Lower lobe of right lung (tissue), 2 donors: ENCODE measurements at regions not wholly inside any gene's neighbourhood (a gene's known extent, or its start where the extent isn't known, plus 50 kb on each side); places are given as distances from the start of the nearest gene placed in this dataset.
A peak's percentile ranks its signal among the peaks of the same experiment; 100 is the strongest.
"Not testable (repeated sequence)": the region's sequence is repeated elsewhere in the genome, so short reads cannot be mapped to it uniquely, and the experiment has no call there.

Source experiments
- ATAC-seq, 2 donors: fragments of 200-7000 bp; cut with Tn5 transposase; one replicate each; pipeline ENCODE4 v1.9.1; 2020 to 2022; ENCODE audit warnings: mild to moderate bottlenecking in 2 of 2, moderate library complexity in 2 of 2
- DNase-seq: peaks from one replicate; pipeline ENCODE4 v3.0.0-alpha.2; 2020
- H3K27ac ChIP-seq: fragments of 200-600 bp; one replicate; pipeline ENCODE4 v1.8.0; 2022
- H3K27me3 ChIP-seq: fragments of 200-600 bp; one replicate; pipeline ENCODE4 v1.8.0; 2022; ENCODE audit warnings: low read depth
- H3K36me3 ChIP-seq: fragments of 200-600 bp; one replicate; pipeline ENCODE4 v1.8.0; 2022; ENCODE audit warnings: mild to moderate bottlenecking
- H3K4me1 ChIP-seq: fragments of 200-600 bp; one replicate; pipeline ENCODE4 v1.8.0; 2022
- H3K4me3 ChIP-seq: fragments of 200-600 bp; one replicate; pipeline ENCODE4 v1.8.0; 2022; ENCODE audit warnings: mild to moderate bottlenecking
- H3K9me3 ChIP-seq: fragments of 200-600 bp; one replicate; pipeline ENCODE4 v1.8.0; 2022
- CTCF ChIP-seq: fragments of 200-600 bp; IDR thresholded peaks from one replicate; pipeline ENCODE4 v1.8.0; 2022; ENCODE audit warnings: antibody characterized with exemption, mild to moderate bottlenecking
- intact Hi-C: fragments of 100-400 bp; cut with DNase I; formaldehyde crosslinking; loops from one replicate; pipeline ENCODE4 v1.11.0; 2022
- donor health status: DM: no; HTN: yes; CAD: no; lungs with severe emphysema.

- Histone ChIP-seq H3K36me3 (no peaks in the 10 kb centered on the region), H3K9me3 (peaks cover 90% of the 10 kb centered on the region), H3K4me1 (no peaks in the 10 kb centered on the region), H3K27ac (no peak overlapping the region), H3K27me3 (no peaks in the 10 kb centered on the region), H3K4me3 (no peak overlapping the region)
- ATAC-seq (no peak), DNase-seq (no peak)
- no peak for TF ChIP-seq CTCF
- intact Hi-C loops: no loop called here
Observed at GRCh38 chr21:7951854-7952519, 2569.4 kb upstream of the TPTE start.

- Histone ChIP-seq H3K36me3 (no peaks in the 10 kb centered on the region), H3K27me3 (no peaks in the 10 kb centered on the region), H3K9me3 (peaks cover 84% of the 10 kb centered on the region), H3K27ac (no peak overlapping the region), H3K4me3 (no peak overlapping the region), H3K4me1 (no peaks in the 10 kb centered on the region)
- intact Hi-C loops: no loop called here
- DNase-seq: no peak
- ATAC-seq: no peak
- TF ChIP-seq CTCF: no peak
Observed at GRCh38 chr21:7952648-7953047, 2568.7 kb upstream of the TPTE start.

- no peak for TF ChIP-seq CTCF
- H3K4me3 ChIP-seq: no peak overlapping the region
- ATAC-seq (peak in 1 of 2 donors; percentile 2), DNase-seq (no peak)
- H3K27ac ChIP-seq: no peak overlapping the region
- H3K36me3 ChIP-seq: no peaks in the 10 kb centered on the region
- H3K27me3 ChIP-seq: no peaks in the 10 kb centered on the region
- intact Hi-C loops: no loop called here
- no peaks in the 10 kb centered on the region for H3K4me1 ChIP-seq
- peaks cover 84% of the 10 kb centered on the region for H3K9me3 ChIP-seq
Observed at GRCh38 chr21:7953058-7953457, 2568.3 kb upstream of the TPTE start.

GRCh38 chr21:7955358-7956073 lies 2565.9 kb upstream of the TPTE start:
- H3K9me3 ChIP-seq: peaks cover 81% of the 10 kb centered on the region
- peak; percentile 12 for DNase-seq

GRCh38 chr21:7956074-7956452 lies 2565.3 kb upstream of the TPTE start:
- H3K4me1 ChIP-seq, H3K36me3 ChIP-seq, H3K27me3 ChIP-seq, DNase-seq, H3K4me3 ChIP-seq, H3K27ac ChIP-seq, intact Hi-C loops: not testable (repeated sequence)
- peak; percentile 37 to 38 for ATAC-seq
- peaks cover 80% of the 10 kb centered on the region for H3K9me3 ChIP-seq

More at GRCh38 chr21:7955358-7956073, 2565.9 kb upstream of the TPTE start:
- H3K4me3 ChIP-seq, H3K36me3 ChIP-seq, H3K27me3 ChIP-seq, H3K4me1 ChIP-seq, ATAC-seq, intact Hi-C loops, H3K27ac ChIP-seq: not testable (repeated sequence)

GRCh38 chr21:7956998-7957712 lies 2564.2 kb upstream of the TPTE start:
- H3K27ac ChIP-seq, H3K4me1 ChIP-seq, H3K36me3 ChIP-seq, DNase-seq, H3K4me3 ChIP-seq, intact Hi-C loops, H3K27me3 ChIP-seq: not testable (repeated sequence)
- H3K9me3 ChIP-seq: peaks cover 79% of the 10 kb centered on the region
- ATAC-seq: peak; percentile 17 to 27

- Histone ChIP-seq H3K27me3 (no peaks in the 10 kb centered on the region), H3K36me3 (no peaks in the 10 kb centered on the region), H3K4me1 (no peaks in the 10 kb centered on the region), H3K4me3 (no peak overlapping the region), H3K27ac (no peak overlapping the region), H3K9me3 (peaks cover 79% of the 10 kb centered on the region)
- intact Hi-C loops: no loop called here
- TF ChIP-seq CTCF: no peak
- no peak for DNase-seq
- ATAC-seq: peak; percentile 34 to 46
Observed at GRCh38 chr21:7957713-7958064, 2563.7 kb upstream of the TPTE start.
